Type B pancreatic cell (in vitro differentiated cells): ENCODE measurements at regions not wholly inside any gene's neighbourhood (a gene's known extent, or its start where the extent isn't known, plus 50 kb on each side); places are given as distances from the start of the nearest gene placed in this dataset.

Source experiments
- DNase-seq: peaks from one replicate; pipeline ENCODE4 v3.0.0; 2021; ENCODE audit warnings: mixed read lengths; ENCODE audit not compliant: unreplicated experiment; ENCODE audit errors: extremely low spot score
- H3K27ac Mint-ChIP-seq: 2 replicates; pipeline ENCODE4 v1.8.0; 2021; ENCODE audit warnings: mild to moderate bottlenecking, mixed read lengths
- H3K27me3 Mint-ChIP-seq: 2 replicates; pipeline ENCODE4 v1.8.0; 2021; ENCODE audit warnings: mixed read lengths
- H3K36me3 Mint-ChIP-seq: 2 replicates; pipeline ENCODE4 v1.8.0; 2021; ENCODE audit warnings: mixed read lengths
- H3K4me1 Mint-ChIP-seq: one replicate; pipeline ENCODE4 v1.8.0; 2021; ENCODE audit warnings: mixed read lengths; ENCODE audit not compliant: unreplicated experiment
- H3K4me3 Mint-ChIP-seq: 2 replicates; pipeline ENCODE4 v1.8.0; 2021; ENCODE audit warnings: mild to moderate bottlenecking, mixed read lengths
- H3K9me3 Mint-ChIP-seq: 2 replicates; pipeline ENCODE4 v1.8.0; 2021; ENCODE audit warnings: mixed read lengths
- TF ChIP-seq, protein P1 (sequence below): fragments of 200-600 bp; sonication (generic); conservative IDR thresholded peaks from 2 replicates; pipeline ENCODE4 v1.5.0; 2021; ENCODE audit warnings: antibody characterized with exemption, mild to moderate bottlenecking

DNA sequence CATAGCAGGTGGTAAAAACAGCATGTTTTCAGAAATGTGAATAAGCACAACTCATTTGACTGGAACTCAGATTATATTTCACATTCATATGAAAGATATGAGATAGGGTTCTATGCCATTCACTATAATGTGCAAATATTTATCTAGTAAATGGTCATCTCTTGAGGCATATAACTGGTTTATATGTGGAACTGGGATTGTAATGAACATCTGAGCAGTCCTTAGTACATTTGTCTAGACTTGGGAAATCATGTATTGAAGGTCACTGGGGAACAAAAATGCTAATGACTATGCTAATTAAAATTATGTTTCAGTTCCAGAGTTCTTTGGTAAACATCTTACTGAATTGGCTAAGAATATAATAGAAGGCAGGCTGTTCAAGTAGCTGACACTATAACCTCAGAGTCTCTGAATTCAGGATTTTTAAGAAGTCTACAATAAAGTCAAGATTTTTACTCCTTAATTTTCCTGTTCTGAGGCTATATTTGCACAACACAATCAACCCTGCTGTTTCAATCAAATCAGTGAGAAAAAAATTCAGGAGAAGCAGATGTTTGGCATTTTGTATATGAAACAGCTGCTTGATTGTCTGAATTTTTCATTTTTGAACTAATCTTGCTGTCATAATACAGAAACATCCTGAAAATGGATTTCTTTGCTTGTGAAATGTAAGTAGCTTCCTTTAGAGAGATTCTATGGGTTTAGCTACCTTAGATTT, 244.8 kb upstream of the RGS18 start:
- no peaks in the 10 kb centered on the region for H3K4me1 Mint-ChIP-seq
- H3K27me3 Mint-ChIP-seq = no peaks in the 10 kb centered on the region
- TF ChIP-seq, protein P1, sequence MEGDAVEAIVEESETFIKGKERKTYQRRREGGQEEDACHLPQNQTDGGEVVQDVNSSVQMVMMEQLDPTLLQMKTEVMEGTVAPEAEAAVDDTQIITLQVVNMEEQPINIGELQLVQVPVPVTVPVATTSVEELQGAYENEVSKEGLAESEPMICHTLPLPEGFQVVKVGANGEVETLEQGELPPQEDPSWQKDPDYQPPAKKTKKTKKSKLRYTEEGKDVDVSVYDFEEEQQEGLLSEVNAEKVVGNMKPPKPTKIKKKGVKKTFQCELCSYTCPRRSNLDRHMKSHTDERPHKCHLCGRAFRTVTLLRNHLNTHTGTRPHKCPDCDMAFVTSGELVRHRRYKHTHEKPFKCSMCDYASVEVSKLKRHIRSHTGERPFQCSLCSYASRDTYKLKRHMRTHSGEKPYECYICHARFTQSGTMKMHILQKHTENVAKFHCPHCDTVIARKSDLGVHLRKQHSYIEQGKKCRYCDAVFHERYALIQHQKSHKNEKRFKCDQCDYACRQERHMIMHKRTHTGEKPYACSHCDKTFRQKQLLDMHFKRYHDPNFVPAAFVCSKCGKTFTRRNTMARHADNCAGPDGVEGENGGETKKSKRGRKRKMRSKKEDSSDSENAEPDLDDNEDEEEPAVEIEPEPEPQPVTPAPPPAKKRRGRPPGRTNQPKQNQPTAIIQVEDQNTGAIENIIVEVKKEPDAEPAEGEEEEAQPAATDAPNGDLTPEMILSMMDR = no peak
- H3K4me3 Mint-ChIP-seq = no peak overlapping the region
- DNase-seq = no peak
- H3K27ac Mint-ChIP-seq = no peak overlapping the region
- peaks cover 10% of the 10 kb centered on the region for H3K9me3 Mint-ChIP-seq
- no peaks in the 10 kb centered on the region for H3K36me3 Mint-ChIP-seq

- H3K4me3 Mint-ChIP-seq = no peak overlapping the region
Observed at GRCh38 chr1:191929383-191929782, 228.9 kb upstream of the RGS18 start.

GRCh38 chr1:191943684-191944083, 214.6 kb upstream of the RGS18 start:
- Mint-ChIP-seq H3K4me3 (no peak overlapping the region), H3K36me3 (no peaks in the 10 kb centered on the region), H3K9me3 (no peaks in the 10 kb centered on the region), H3K27ac (no peak overlapping the region), H3K4me1 (no peaks in the 10 kb centered on the region), H3K27me3 (no peaks in the 10 kb centered on the region)
- DNase-seq = no peak
- TF ChIP-seq, protein P1 = no peak

More at GRCh38 chr1:191929383-191929782, 228.9 kb upstream of the RGS18 start:
- H3K36me3 Mint-ChIP-seq = no peaks in the 10 kb centered on the region
- H3K27ac Mint-ChIP-seq = no peak overlapping the region
- no peak for DNase-seq
- peaks cover 6% of the 10 kb centered on the region for H3K9me3 Mint-ChIP-seq
- H3K27me3 Mint-ChIP-seq = no peaks in the 10 kb centered on the region
- TF ChIP-seq, protein P1 = no peak
- H3K4me1 Mint-ChIP-seq = no peaks in the 10 kb centered on the region

DNA sequence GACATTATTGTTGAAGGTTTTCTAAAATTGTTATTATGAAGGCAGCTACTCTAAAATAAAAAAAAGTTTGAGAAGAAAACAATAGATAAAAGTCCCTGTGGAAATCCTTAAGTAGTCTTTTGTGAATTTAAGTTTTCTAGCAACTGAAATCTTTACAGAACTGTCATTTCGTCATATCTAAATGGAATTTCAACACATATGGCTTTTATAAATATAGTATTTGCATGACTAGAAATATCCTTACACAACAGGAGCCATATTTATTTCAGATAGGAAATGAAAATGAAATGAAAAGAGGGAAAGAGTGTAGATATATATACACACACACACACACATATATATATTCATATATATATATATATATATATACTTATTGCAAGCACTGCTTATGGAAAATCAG, 204.7 kb upstream of the RGS18 start:
- no peaks in the 10 kb centered on the region for H3K9me3 Mint-ChIP-seq
- H3K4me1 Mint-ChIP-seq = no peaks in the 10 kb centered on the region
- H3K27ac Mint-ChIP-seq = no peak overlapping the region
- TF ChIP-seq, protein P1 = no peak
- no peak for DNase-seq
- no peaks in the 10 kb centered on the region for H3K27me3 Mint-ChIP-seq
- H3K36me3 Mint-ChIP-seq = no peaks in the 10 kb centered on the region
- no peak overlapping the region for H3K4me3 Mint-ChIP-seq

GRCh38 chr1:191959856-191960255, 198.4 kb upstream of the RGS18 start:
- Mint-ChIP-seq H3K27me3 (no peaks in the 10 kb centered on the region), H3K4me1 (no peaks in the 10 kb centered on the region), H3K4me3 (no peak overlapping the region), H3K27ac (no peak overlapping the region), H3K36me3 (no peaks in the 10 kb centered on the region), H3K9me3 (no peaks in the 10 kb centered on the region)
- DNase-seq = no peak
- TF ChIP-seq, protein P1 = no peak
